ENCODE measurements at regions not wholly inside any gene's neighbourhood (a gene's known extent, or its start where the extent isn't known, plus 50 kb on each side); places are given as distances from the start of the nearest gene placed in this dataset.

GRCh38 chr4:162350331-162350730 lies 186.5 kb upstream of the FSTL5 start:
- no peak for DNase-seq
- H3K36me3 ChIP-seq, result no peaks in the 10 kb centered on the region
- no peaks in the 10 kb centered on the region for H3K4me1 ChIP-seq
- no peak overlapping the region for H3K27ac ChIP-seq
- TF ChIP-seq, protein P1, sequence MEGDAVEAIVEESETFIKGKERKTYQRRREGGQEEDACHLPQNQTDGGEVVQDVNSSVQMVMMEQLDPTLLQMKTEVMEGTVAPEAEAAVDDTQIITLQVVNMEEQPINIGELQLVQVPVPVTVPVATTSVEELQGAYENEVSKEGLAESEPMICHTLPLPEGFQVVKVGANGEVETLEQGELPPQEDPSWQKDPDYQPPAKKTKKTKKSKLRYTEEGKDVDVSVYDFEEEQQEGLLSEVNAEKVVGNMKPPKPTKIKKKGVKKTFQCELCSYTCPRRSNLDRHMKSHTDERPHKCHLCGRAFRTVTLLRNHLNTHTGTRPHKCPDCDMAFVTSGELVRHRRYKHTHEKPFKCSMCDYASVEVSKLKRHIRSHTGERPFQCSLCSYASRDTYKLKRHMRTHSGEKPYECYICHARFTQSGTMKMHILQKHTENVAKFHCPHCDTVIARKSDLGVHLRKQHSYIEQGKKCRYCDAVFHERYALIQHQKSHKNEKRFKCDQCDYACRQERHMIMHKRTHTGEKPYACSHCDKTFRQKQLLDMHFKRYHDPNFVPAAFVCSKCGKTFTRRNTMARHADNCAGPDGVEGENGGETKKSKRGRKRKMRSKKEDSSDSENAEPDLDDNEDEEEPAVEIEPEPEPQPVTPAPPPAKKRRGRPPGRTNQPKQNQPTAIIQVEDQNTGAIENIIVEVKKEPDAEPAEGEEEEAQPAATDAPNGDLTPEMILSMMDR (IDR thresholded peaks at IDR 0.05), result no peak
- no peak overlapping the region for H3K4me3 ChIP-seq
- no peaks in the 10 kb centered on the region for H3K9me3 ChIP-seq
- H3K27me3 ChIP-seq, result no peaks in the 10 kb centered on the region
- intact Hi-C loops (cut with DNase I), result no loop called here
- ATAC-seq, result no peak

DNA sequence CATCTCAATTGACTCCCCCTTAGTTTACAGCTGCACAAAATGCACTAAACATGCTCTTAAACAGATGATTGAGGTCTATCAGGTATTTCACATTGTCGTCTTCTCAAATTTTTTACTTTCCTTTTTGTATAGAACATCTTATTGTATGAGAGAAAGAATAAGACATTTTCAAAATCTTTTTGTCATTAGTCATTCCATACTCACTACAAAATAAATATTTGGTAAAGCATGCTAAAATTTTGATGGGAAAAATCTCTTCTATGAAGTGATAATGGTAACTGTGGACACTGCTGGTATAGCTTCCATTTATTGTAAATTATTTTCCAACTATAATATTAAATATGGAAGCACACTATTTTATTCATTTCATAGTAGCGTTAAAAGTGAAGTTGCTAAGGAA lies 185.6 kb upstream of the FSTL5 start:
- H3K27ac ChIP-seq, result no peak overlapping the region
- TF ChIP-seq, protein P1 (IDR thresholded peaks at IDR 0.05), result no peak
- ATAC-seq (no peak), DNase-seq (no peak)
- H3K4me3 ChIP-seq, result no peak overlapping the region
- H3K36me3 ChIP-seq, result no peaks in the 10 kb centered on the region
- no peaks in the 10 kb centered on the region for H3K9me3 ChIP-seq
- no peaks in the 10 kb centered on the region for H3K27me3 ChIP-seq
- intact Hi-C loops (cut with DNase I), result no loop called here
- H3K4me1 ChIP-seq, result no peaks in the 10 kb centered on the region

- DNase-seq, result no peak
- ATAC-seq, result peak; percentile 33
- no peak overlapping the region for H3K27ac ChIP-seq
- H3K9me3 ChIP-seq, result no peaks in the 10 kb centered on the region
- no peaks in the 10 kb centered on the region for H3K27me3 ChIP-seq
- TF ChIP-seq, protein P1 (IDR thresholded peaks at IDR 0.05), result no peak
- H3K4me1 ChIP-seq, result no peaks in the 10 kb centered on the region
- intact Hi-C loops (cut with DNase I), result no loop called here
- no peak overlapping the region for H3K4me3 ChIP-seq
- H3K36me3 ChIP-seq, result no peaks in the 10 kb centered on the region
Measured at GRCh38 chr4:162347842-162348213, 184.0 kb upstream of the FSTL5 start.

- Histone ChIP-seq H3K27ac (no peak overlapping the region), H3K4me1 (no peaks in the 10 kb centered on the region), H3K27me3 (no peaks in the 10 kb centered on the region), H3K4me3 (no peak overlapping the region), H3K36me3 (no peaks in the 10 kb centered on the region), H3K9me3 (no peaks in the 10 kb centered on the region)
- DNase-seq (no peak), ATAC-seq (no peak)
- intact Hi-C loops (cut with DNase I), result no loop called here
- TF ChIP-seq, protein P1 (IDR thresholded peaks at IDR 0.05), result no peak
Measured at GRCh38 chr4:162347156-162347841, 183.5 kb upstream of the FSTL5 start.

DNA sequence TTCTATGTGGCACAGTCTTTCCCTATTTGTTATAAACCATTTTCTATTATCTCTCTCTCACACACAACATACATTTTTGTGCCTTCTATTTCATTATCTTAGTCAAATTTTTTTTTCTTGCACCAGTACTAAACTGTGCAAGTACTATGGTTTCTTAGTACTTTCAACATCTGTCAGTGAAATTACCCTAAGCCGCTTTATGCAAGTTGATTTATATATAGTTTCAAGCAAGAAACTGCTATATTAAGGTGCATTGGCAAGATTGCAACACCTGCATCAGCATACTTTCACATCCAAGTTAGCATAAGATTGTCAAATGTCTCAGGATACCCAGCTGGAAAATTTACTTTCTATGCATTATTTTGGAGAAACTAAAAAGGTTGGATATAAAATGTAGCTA lies 180.2 kb upstream of the FSTL5 start:
- H3K9me3 ChIP-seq, result no peaks in the 10 kb centered on the region
- H3K27ac ChIP-seq, result no peak overlapping the region
- no peak overlapping the region for H3K4me3 ChIP-seq
- no peaks in the 10 kb centered on the region for H3K4me1 ChIP-seq
- no peaks in the 10 kb centered on the region for H3K36me3 ChIP-seq
- no peak for DNase-seq
- TF ChIP-seq, protein P1 (IDR thresholded peaks at IDR 0.05), result no peak
- no peak for ATAC-seq
- H3K27me3 ChIP-seq, result no peaks in the 10 kb centered on the region
- intact Hi-C loops (cut with DNase I), result no loop called here

Measured in left lung (tissue), 4 donors.